OCI-LY1 (cell line): ENCODE measurements at regions not wholly inside any gene's neighbourhood (a gene's known extent, or its start where the extent isn't known, plus 50 kb on each side); places are given as distances from the start of the nearest gene placed in this dataset.

Source experiments
- CTCF ChIP-seq: fragments of 200-600 bp; sonication (generic), shearing (Covaris generic); IDR thresholded peaks from 2 replicates; pipeline ENCODE4 v1.5.1; 2017; ENCODE audit warnings: mild to moderate bottlenecking, antibody characterized with exemption, low read length, moderate library complexity, mixed read lengths
- EZH2 ChIP-seq: fragments of 200-600 bp; sonication (generic), shearing (Covaris generic); IDR thresholded peaks from 2 replicates; pipeline ENCODE4 v1.8.0; 2017; ENCODE audit warnings: borderline replicate concordance, mixed run types, mild to moderate bottlenecking, antibody characterized with exemption, low read length, moderate library complexity, mixed read lengths

- TF ChIP-seq EZH2 (no peak), CTCF (no peak)
Observed at GRCh38 chr16:75787440-75787839, 61.1 kb upstream of the CPHXL start.
